Hematopoietic multipotent progenitor cell treated with erythropoietin and hydrocortisone succinate and interleukin-3 and kit ligand, for 17 days (in vitro differentiated cells): ENCODE measurements at regions not wholly inside any gene's neighbourhood (a gene's known extent, or its start where the extent isn't known, plus 50 kb on each side); places are given as distances from the start of the nearest gene placed in this dataset.
"Not testable (repeated sequence)": the region's sequence is repeated elsewhere in the genome, so short reads cannot be mapped to it uniquely, and the experiment has no call there.

ENCODE experiments used
- DNase-seq: peaks from one replicate; pipeline ENCODE4 v3.0.0-alpha.2; 2015; ENCODE audit warnings: low spot score

GRCh38 chr4:164212134-164212533, 541.8 kb upstream of the SMIM31 start:
- DNase-seq = no peak

- no peak for DNase-seq
Observed at GRCh38 chr4:164212714-164213113, 541.2 kb upstream of the SMIM31 start.

- DNase-seq = no peak
Observed at GRCh38 chr4:164215113-164215741, 538.7 kb upstream of the SMIM31 start.

GRCh38 chr4:164221631-164222030, 532.3 kb upstream of the SMIM31 start:
- DNase-seq = no peak

- no peak for DNase-seq
Observed at GRCh38 chr4:164224871-164225270, 529.1 kb upstream of the SMIM31 start.

GRCh38 chr4:164229255-164229654, 524.7 kb upstream of the SMIM31 start:
- no peak for DNase-seq

- DNase-seq = no peak
Observed at GRCh38 chr4:164239433-164239832, 514.5 kb upstream of the SMIM31 start.

- DNase-seq = no peak
Observed at GRCh38 chr4:164239976-164240375, 514.0 kb upstream of the SMIM31 start.

- DNase-seq = no peak
Observed at GRCh38 chr4:164251257-164251656, 502.7 kb upstream of the SMIM31 start.

GRCh38 chr4:164252286-164252685, 501.6 kb upstream of the SMIM31 start:
- DNase-seq = no peak

- no peak for DNase-seq
Observed at GRCh38 chr4:164261831-164262230, 492.1 kb upstream of the SMIM31 start.

GRCh38 chr4:164262508-164262907, 491.4 kb upstream of the SMIM31 start:
- DNase-seq = not testable (repeated sequence)

GRCh38 chr4:164277414-164277813, 476.5 kb upstream of the SMIM31 start:
- DNase-seq = not testable (repeated sequence)

GRCh38 chr4:164287173-164287572, 466.8 kb upstream of the SMIM31 start:
- no peak for DNase-seq

- DNase-seq = no peak
Observed at GRCh38 chr4:164288578-164288977, 465.4 kb upstream of the SMIM31 start.

GRCh38 chr4:164293203-164293602, 460.7 kb upstream of the SMIM31 start:
- no peak for DNase-seq

GRCh38 chr4:164293743-164294142, 460.2 kb upstream of the SMIM31 start:
- no peak for DNase-seq

GRCh38 chr4:164301430-164301829, 452.5 kb upstream of the SMIM31 start:
- no peak for DNase-seq

GRCh38 chr4:164304101-164304639, 449.8 kb upstream of the SMIM31 start:
- DNase-seq = no peak

- DNase-seq = no peak
Observed at GRCh38 chr4:164304861-164305260, 449.1 kb upstream of the SMIM31 start.

GRCh38 chr4:164307262-164307661, 446.7 kb upstream of the SMIM31 start:
- no peak for DNase-seq

GRCh38 chr4:164312671-164313070, 441.3 kb upstream of the SMIM31 start:
- no peak for DNase-seq

GRCh38 chr4:164313853-164314252, 440.1 kb upstream of the SMIM31 start:
- DNase-seq = no peak

GRCh38 chr4:164318350-164318749, 435.6 kb upstream of the SMIM31 start:
- DNase-seq = no peak
